BE2C (cell line): ENCODE measurements at regions not wholly inside any gene's neighbourhood (a gene's known extent, or its start where the extent isn't known, plus 50 kb on each side); places are given as distances from the start of the nearest gene placed in this dataset.

ENCODE experiments used
- DNase-seq: peaks from one replicate; pipeline ENCODE4 v3.0.0-alpha.2; 2020
- H3K27me3 ChIP-seq: fragments of 250-450 bp; sonication (Bioruptor Pico); 2 replicates; pipeline ENCODE4 v1.5.1; 2020; ENCODE audit warnings: mild to moderate bottlenecking
- H3K36me3 ChIP-seq: fragments of 250-450 bp; sonication (Bioruptor Pico); 2 replicates; pipeline ENCODE4 v1.5.1; 2020; ENCODE audit warnings: mild to moderate bottlenecking
- H3K4me1 ChIP-seq: fragments of 250-450 bp; sonication (Bioruptor Pico); 2 replicates; pipeline ENCODE4 v1.5.1; 2020
- H3K4me3 ChIP-seq: 2 replicates; pipeline ENCODE4 v1.5.1; 2011; ENCODE audit warnings: low read depth, low read length
- H3K9me3 ChIP-seq: fragments of 250-450 bp; sonication (Bioruptor Pico); 2 replicates; pipeline ENCODE4 v1.5.1; 2020
- CTCF ChIP-seq: IDR thresholded peaks from 2 replicates; pipeline ENCODE4 v1.5.1; 2012; ENCODE audit warnings: mild to moderate bottlenecking, low read depth, low read length

- no peak for DNase-seq
- Histone ChIP-seq H3K27me3 (no peaks in the 10 kb centered on the region), H3K4me3 (no peak overlapping the region), H3K9me3 (no peaks in the 10 kb centered on the region), H3K36me3 (no peaks in the 10 kb centered on the region), H3K4me1 (peaks cover 2% of the 10 kb centered on the region; the same call in 1 of the 2 replicates)
- TF ChIP-seq CTCF, result no peak
These were observed 207.0 kb upstream of the CXCR4 start for GRCh38 chr2:136324966-136325365.

- TF ChIP-seq CTCF, result no peak
- no peak for DNase-seq
- peaks cover 2% of the 10 kb centered on the region; the same call in 1 of the 2 replicates for H3K4me1 ChIP-seq
- H3K4me3 ChIP-seq, result no peak overlapping the region
- no peaks in the 10 kb centered on the region for H3K27me3 ChIP-seq
- no peaks in the 10 kb centered on the region for H3K36me3 ChIP-seq
- no peaks in the 10 kb centered on the region for H3K9me3 ChIP-seq
These were observed 206.0 kb upstream of the CXCR4 start for GRCh38 chr2:136323935-136324334.

- Histone ChIP-seq H3K27me3 (no peaks in the 10 kb centered on the region), H3K4me3 (no peak overlapping the region), H3K4me1 (peaks cover 2% of the 10 kb centered on the region; the same call in 1 of the 2 replicates), H3K36me3 (no peaks in the 10 kb centered on the region), H3K9me3 (no peaks in the 10 kb centered on the region)
- no peak for DNase-seq
- no peak for TF ChIP-seq CTCF
These were observed 205.2 kb upstream of the CXCR4 start for GRCh38 chr2:136323195-136323594.

GRCh38 chr2:136322428-136322827 is 204.5 kb upstream of the CXCR4 start:
- Histone ChIP-seq H3K9me3 (no peaks in the 10 kb centered on the region), H3K36me3 (no peaks in the 10 kb centered on the region), H3K27me3 (no peaks in the 10 kb centered on the region), H3K4me1 (no peaks in the 10 kb centered on the region), H3K4me3 (no peak overlapping the region)
- no peak for DNase-seq
- no peak for TF ChIP-seq CTCF

- DNase-seq, result no peak
- Histone ChIP-seq H3K4me3 (no peak overlapping the region), H3K27me3 (no peaks in the 10 kb centered on the region), H3K36me3 (no peaks in the 10 kb centered on the region), H3K9me3 (no peaks in the 10 kb centered on the region), H3K4me1 (no peaks in the 10 kb centered on the region)
- no peak for TF ChIP-seq CTCF
These were observed 201.7 kb upstream of the CXCR4 start for GRCh38 chr2:136319651-136320050.

GRCh38 chr2:136319237-136319636 is 201.3 kb upstream of the CXCR4 start:
- no peaks in the 10 kb centered on the region for H3K4me1 ChIP-seq
- DNase-seq, result no peak
- no peaks in the 10 kb centered on the region for H3K27me3 ChIP-seq
- H3K9me3 ChIP-seq, result no peaks in the 10 kb centered on the region
- TF ChIP-seq CTCF, result no peak
- H3K36me3 ChIP-seq, result no peaks in the 10 kb centered on the region
- H3K4me3 ChIP-seq, result no peak overlapping the region
